Stomach (tissue), 4 donors: ENCODE measurements at regions not wholly inside any gene's neighbourhood (a gene's known extent, or its start where the extent isn't known, plus 50 kb on each side); places are given as distances from the start of the nearest gene placed in this dataset.

Experiments
- CTCF ChIP-seq, 7 experiments: fragments of 450-650 bp in 4 of 7; fragments of 200-600 bp in 3 of 7; sonication (generic) in 3 of 7; IDR thresholded peaks; one replicate each; pipeline ENCODE4 v1.5.1; 2016 to 2019; ENCODE audit warnings: antibody characterized with exemption in 7 of 7, control low read depth in 2 of 7, mild to moderate bottlenecking in 1 of 7
- EP300 ChIP-seq: sonication (generic); formaldehyde crosslinking; IDR thresholded peaks from one replicate; pipeline ENCODE4 v1.6.1; 2017; ENCODE audit warnings: antibody characterized with exemption
- POLR2A ChIP-seq, 4 donors: fragments of 450-650 bp; IDR thresholded peaks; one replicate each; pipeline ENCODE4 v1.6.1; 2016; ENCODE audit warnings: antibody characterized with exemption in 4 of 4, control low read depth in 2 of 4, mild to moderate bottlenecking in 1 of 4, moderate library complexity in 1 of 4

GRCh38 chr4:43875655-43876054, 573.0 kb downstream of the KCTD8 start:
- no peak for TF ChIP-seq POLR2A (IDR thresholded peaks at IDR 0.05)
- TF ChIP-seq CTCF (IDR thresholded peaks at IDR 0.05) = no peak
- no peak for TF ChIP-seq EP300
